Urinary bladder (tissue), 3 donors: ENCODE measurements at regions not wholly inside any gene's neighbourhood (a gene's known extent, or its start where the extent isn't known, plus 50 kb on each side); places are given as distances from the start of the nearest gene placed in this dataset.
"Not testable (repeated sequence)": the region's sequence is repeated elsewhere in the genome, so short reads cannot be mapped to it uniquely, and the experiment has no call there.

Experiments
- DNase-seq: peaks from one replicate; pipeline ENCODE4 v3.0.0-alpha.2; 2015; ENCODE audit errors: extremely low spot score
- H3K27ac ChIP-seq: one replicate; pipeline ENCODE4 v1.5.1; 2013; ENCODE audit warnings: low read depth, mild to moderate bottlenecking, moderate library complexity
- H3K36me3 ChIP-seq: one replicate; pipeline ENCODE4 v1.6.1; 2013; ENCODE audit warnings: mild to moderate bottlenecking, moderate library complexity; ENCODE audit not compliant: insufficient read depth
- H3K4me1 ChIP-seq: one replicate; pipeline ENCODE4 v1.6.1; 2013; ENCODE audit warnings: mild to moderate bottlenecking, moderate library complexity; ENCODE audit not compliant: insufficient read depth
- H3K4me3 ChIP-seq: one replicate; pipeline ENCODE4 v1.5.1; 2013; ENCODE audit warnings: low read depth, low read length
- WGBS: extraction: QIAGEN DNeasy Blood & Tissue Kit; methylation state at CpG from one replicate; pipeline ENCODE4 v1.1.7; 2013; 5-methylcytosine and 5-hydroxymethylcytosine counted together
- donor health status: healthy with polysubstance abuse.
- donor health status: healthy.

- not testable (repeated sequence) for H3K27ac ChIP-seq, H3K4me3 ChIP-seq, H3K4me1 ChIP-seq, H3K36me3 ChIP-seq, DNase-seq
- 95% methylated on average over 2 of the region's 2 CpGs for WGBS
Observed at GRCh38 chr2:87484363-87484762, 263.5 kb upstream of the PLGLB2 start.

GRCh38 chr2:87485455-87485854, 262.4 kb upstream of the PLGLB2 start:
- not testable (repeated sequence) for H3K36me3 ChIP-seq, DNase-seq, H3K4me3 ChIP-seq, H3K4me1 ChIP-seq, H3K27ac ChIP-seq
- WGBS = 19% methylated on average over 6 of the region's 8 CpGs

DNA sequence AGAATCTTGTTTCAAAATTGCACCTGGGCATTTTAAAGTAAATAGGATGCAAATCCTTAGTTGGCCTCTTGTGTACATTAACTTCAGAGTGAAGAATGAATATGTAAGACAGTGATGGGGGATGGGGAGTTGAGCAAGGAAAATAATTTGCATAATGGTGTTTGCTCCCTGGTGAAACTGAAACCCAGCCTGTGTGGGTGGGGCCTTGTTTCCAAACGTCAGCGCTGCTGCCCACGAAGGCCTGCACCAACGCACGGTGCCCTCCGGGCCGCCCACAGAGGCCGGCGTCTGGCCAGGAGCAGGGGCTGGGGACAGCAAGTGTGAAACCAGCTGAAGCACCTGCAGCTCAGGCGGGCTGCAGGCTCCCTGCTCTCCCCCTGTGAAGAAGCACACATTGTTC, 262.0 kb upstream of the PLGLB2 start:
- not testable (repeated sequence) for H3K27ac ChIP-seq, H3K36me3 ChIP-seq, H3K4me3 ChIP-seq, DNase-seq, H3K4me1 ChIP-seq
- no CpG with 5 or more reads among the region's 10 CpGs for WGBS

- WGBS = 75% methylated on average over 8 of the region's 9 CpGs
Observed at GRCh38 chr2:87486413-87486812, 261.5 kb upstream of the PLGLB2 start.

GRCh38 chr2:87488021-87488420, 259.9 kb upstream of the PLGLB2 start:
- WGBS = 94% methylated on average over 1 of the region's 1 CpG
- not testable (repeated sequence) for H3K27ac ChIP-seq, H3K4me3 ChIP-seq, H3K4me1 ChIP-seq, DNase-seq, H3K36me3 ChIP-seq

More at GRCh38 chr2:87486413-87486812, 261.5 kb upstream of the PLGLB2 start:
- H3K4me1 ChIP-seq, DNase-seq, H3K36me3 ChIP-seq, H3K27ac ChIP-seq, H3K4me3 ChIP-seq: not testable (repeated sequence)

- not testable (repeated sequence) for DNase-seq, H3K27ac ChIP-seq, H3K4me1 ChIP-seq, H3K4me3 ChIP-seq, H3K36me3 ChIP-seq
- 88% methylated on average over 3 of the region's 3 CpGs for WGBS
Observed at GRCh38 chr2:87488991-87489390, 258.9 kb upstream of the PLGLB2 start.

DNA sequence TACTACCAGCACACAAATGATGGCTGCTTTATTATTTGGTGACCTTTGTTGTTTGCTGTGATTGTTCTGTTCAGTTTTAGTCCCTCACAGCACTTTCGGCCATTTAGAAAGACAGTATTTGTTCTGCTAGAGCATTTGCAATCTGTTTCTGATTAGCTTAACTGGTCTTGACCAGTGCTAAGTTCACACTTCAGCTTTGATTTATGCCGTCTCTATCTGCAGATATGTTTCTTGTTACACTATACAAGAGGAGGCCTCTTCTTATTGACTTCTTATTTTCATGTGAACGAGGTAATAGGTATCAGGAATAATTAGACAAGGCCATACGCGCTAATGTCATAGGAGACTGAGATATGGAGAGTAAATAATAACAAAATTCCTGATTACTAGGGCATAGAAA, 253.0 kb upstream of the PLGLB2 start:
- not testable (repeated sequence) for H3K4me1 ChIP-seq, H3K27ac ChIP-seq, DNase-seq, H3K4me3 ChIP-seq, H3K36me3 ChIP-seq
- 84% methylated on average over 5 of the region's 5 CpGs for WGBS

- DNase-seq, H3K4me3 ChIP-seq, H3K4me1 ChIP-seq, H3K27ac ChIP-seq, H3K36me3 ChIP-seq: not testable (repeated sequence)
- WGBS = 90% methylated on average over 5 of the region's 5 CpGs
Observed at GRCh38 chr2:87495455-87495854, 252.4 kb upstream of the PLGLB2 start.

DNA sequence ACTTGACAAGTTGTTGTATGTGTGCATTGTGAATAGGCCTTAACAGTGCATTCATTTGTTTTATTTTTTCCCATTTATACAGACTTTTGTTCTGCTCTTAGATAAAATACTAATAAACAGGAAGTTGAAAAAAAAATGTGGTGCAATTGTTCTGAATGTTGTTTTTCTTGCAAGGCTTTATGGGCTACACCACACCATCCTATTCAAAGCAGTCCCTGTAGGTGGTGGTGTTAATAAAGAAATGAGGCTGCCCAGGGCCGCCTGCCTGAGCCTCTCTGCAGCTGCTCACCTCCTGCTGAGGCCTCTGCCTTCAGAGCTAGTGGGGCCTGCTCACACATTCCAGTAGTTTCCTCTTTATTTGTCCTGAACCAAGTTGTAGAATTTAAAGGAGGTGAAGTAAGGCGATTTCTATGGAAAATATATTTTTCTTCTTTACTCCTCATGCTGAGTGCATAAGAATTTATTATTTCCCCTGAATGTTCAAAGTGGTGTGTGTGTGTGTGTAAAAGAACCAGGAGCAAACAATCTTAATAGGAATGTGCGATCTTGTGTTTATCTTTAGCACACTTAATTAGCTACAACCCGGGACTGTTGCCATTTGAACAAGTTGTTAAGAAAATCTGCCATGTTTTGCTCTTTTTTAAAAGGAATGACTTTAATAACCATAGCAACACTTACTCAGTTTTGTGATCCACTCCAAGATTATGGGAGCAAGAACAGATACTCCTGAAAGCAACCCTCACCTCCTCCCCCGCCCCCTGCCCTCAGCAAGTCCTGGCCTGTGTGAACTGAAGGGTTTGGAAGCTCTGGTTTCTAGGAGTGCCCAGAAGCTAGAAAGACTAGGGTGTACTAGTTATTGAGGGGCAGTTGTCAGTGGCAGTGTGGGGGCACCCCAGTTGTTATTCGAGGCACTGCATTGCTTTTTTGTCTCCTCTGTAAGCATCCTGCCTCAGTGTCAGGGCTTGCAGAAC, 251.6 kb upstream of the PLGLB2 start:
- not testable (repeated sequence) for H3K4me3 ChIP-seq, H3K27ac ChIP-seq, DNase-seq, H3K36me3 ChIP-seq, H3K4me1 ChIP-seq
- 13% methylated on average over 2 of the region's 6 CpGs for WGBS

DNA sequence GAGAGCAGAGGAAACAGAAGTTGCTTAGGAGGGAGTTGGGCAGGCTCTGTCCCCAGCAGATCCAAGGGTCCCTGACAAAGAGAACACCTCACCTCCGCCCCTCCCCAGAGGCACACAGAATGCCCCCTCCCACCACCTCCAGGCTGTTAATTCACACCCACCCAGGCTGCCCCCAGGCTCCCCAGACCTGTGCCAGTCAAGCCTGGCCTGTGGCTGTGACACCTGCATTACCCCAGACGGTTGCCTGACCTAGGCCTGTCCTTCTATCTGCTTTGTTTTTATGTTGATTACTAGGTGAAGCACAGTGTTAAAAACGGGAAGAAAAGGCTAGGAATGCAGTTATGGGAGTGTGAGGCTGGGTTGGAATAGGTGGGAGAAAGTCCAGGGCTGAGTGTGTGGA, 250.8 kb upstream of the PLGLB2 start:
- not testable (repeated sequence) for DNase-seq, H3K27ac ChIP-seq

GRCh38 chr2:87497700-87498099, 250.2 kb upstream of the PLGLB2 start:
- not testable (repeated sequence) for H3K27ac ChIP-seq

More for the DNA sequence above, 250.8 kb upstream of the PLGLB2 start:
- 96% methylated on average over 1 of the region's 3 CpGs for WGBS
- H3K4me3 ChIP-seq, H3K36me3 ChIP-seq, H3K4me1 ChIP-seq: not testable (repeated sequence)

GRCh38 chr2:87498169-87498853, 249.6 kb upstream of the PLGLB2 start:
- not testable (repeated sequence) for H3K4me3 ChIP-seq, H3K36me3 ChIP-seq, H3K4me1 ChIP-seq, H3K27ac ChIP-seq, DNase-seq
- WGBS = 45% methylated on average over 7 of the region's 12 CpGs

More at GRCh38 chr2:87497700-87498099, 250.2 kb upstream of the PLGLB2 start:
- WGBS = 85% methylated on average over 3 of the region's 4 CpGs
- not testable (repeated sequence) for H3K4me1 ChIP-seq, H3K4me3 ChIP-seq, DNase-seq, H3K36me3 ChIP-seq

- not testable (repeated sequence) for H3K4me3 ChIP-seq, H3K27ac ChIP-seq, DNase-seq, H3K36me3 ChIP-seq, H3K4me1 ChIP-seq
- WGBS = 50% methylated on average over 1 of the region's 7 CpGs
Observed at GRCh38 chr2:87498854-87499238, 249.0 kb upstream of the PLGLB2 start.

DNA sequence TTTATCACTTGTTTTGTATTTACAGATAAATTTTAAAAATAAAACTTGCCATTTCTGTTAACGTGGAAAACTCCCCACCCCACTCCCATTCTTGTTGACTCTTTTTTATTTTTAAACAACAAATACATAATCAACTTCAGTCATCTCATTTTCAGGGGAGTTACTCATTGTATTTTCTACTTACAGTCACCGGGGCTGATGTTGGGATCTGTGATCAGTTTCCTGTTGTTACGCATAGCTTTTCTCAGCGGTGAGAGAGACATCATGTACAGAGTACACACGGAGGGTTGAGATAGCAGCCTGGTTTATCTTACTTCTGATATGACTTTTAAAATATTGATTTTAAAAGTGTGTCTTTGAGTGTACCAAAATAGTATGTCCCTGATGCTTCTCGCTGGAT, 248.0 kb upstream of the PLGLB2 start:
- not testable (repeated sequence) for H3K4me3 ChIP-seq, DNase-seq, H3K4me1 ChIP-seq, H3K36me3 ChIP-seq, H3K27ac ChIP-seq
- 48% methylated on average over 5 of the region's 6 CpGs for WGBS
